Fibroblast of mammary gland (primary cell): ENCODE measurements at regions not wholly inside any gene's neighbourhood (a gene's known extent, or its start where the extent isn't known, plus 50 kb on each side); places are given as distances from the start of the nearest gene placed in this dataset.

Experiments
- DNase-seq: peaks from one replicate; pipeline ENCODE4 v3.0.0-alpha.2; 2010; ENCODE audit warnings: low read depth
- H3K4me3 ChIP-seq: 2 replicates; pipeline ENCODE4 v1.5.1; 2011; ENCODE audit warnings: low read depth, mild to moderate bottlenecking, low read length, moderate library complexity; ENCODE audit not compliant: control insufficient read depth
- CTCF ChIP-seq: conservative IDR thresholded peaks from 2 replicates; pipeline ENCODE4 v1.5.1; 2011; ENCODE audit warnings: low read depth, low read length, inconsistent platforms; ENCODE audit not compliant: control insufficient read depth, insufficient read depth

- no peak overlapping the region for H3K4me3 ChIP-seq
- TF ChIP-seq CTCF, result no peak
These were observed 594.8 kb upstream of the ZEB2 start for GRCh38 chr2:145114726-145115125.

GRCh38 chr2:145112467-145112866 lies 592.5 kb upstream of the ZEB2 start:
- DNase-seq, result no peak

More at GRCh38 chr2:145114726-145115125, 594.8 kb upstream of the ZEB2 start:
- peak; percentile 44 for DNase-seq

GRCh38 chr2:145110668-145111356 lies 590.9 kb upstream of the ZEB2 start:
- TF ChIP-seq CTCF, result no peak
- no peak for DNase-seq

More at GRCh38 chr2:145112467-145112866, 592.5 kb upstream of the ZEB2 start:
- H3K4me3 ChIP-seq, result no peak overlapping the region
- no peak for TF ChIP-seq CTCF

GRCh38 chr2:145108959-145109710 lies 589.2 kb upstream of the ZEB2 start:
- no peak overlapping the region for H3K4me3 ChIP-seq
- no peak for TF ChIP-seq CTCF
- DNase-seq, result no peak

More at GRCh38 chr2:145110668-145111356, 590.9 kb upstream of the ZEB2 start:
- H3K4me3 ChIP-seq, result no peak overlapping the region

- DNase-seq, result no peak
- no peak for TF ChIP-seq CTCF
- no peak overlapping the region for H3K4me3 ChIP-seq
These were observed 588.5 kb upstream of the ZEB2 start for GRCh38 chr2:145108361-145108778.

- H3K4me3 ChIP-seq, result no peak overlapping the region
- no peak for TF ChIP-seq CTCF
- DNase-seq, result no peak
These were observed 586.4 kb upstream of the ZEB2 start for GRCh38 chr2:145106293-145106692.

GRCh38 chr2:145102706-145103105 lies 582.8 kb upstream of the ZEB2 start:
- no peak overlapping the region for H3K4me3 ChIP-seq
- no peak for TF ChIP-seq CTCF
- no peak for DNase-seq
